Mammary epithelial cell (primary cell): ENCODE measurements at regions not wholly inside any gene's neighbourhood (a gene's known extent, or its start where the extent isn't known, plus 50 kb on each side); places are given as distances from the start of the nearest gene placed in this dataset.

Experiments used
- EZH2 ChIP-seq: IDR thresholded peaks from 2 replicates; pipeline ENCODE4 v1.6.1; 2012; ENCODE audit warnings: low read length, inconsistent platforms, borderline replicate concordance
- TF ChIP-seq, protein P1 (sequence below), 2 donors: IDR thresholded peaks in 1 of 2; conservative IDR thresholded peaks in 1 of 2; 2 replicates each; pipeline ENCODE4 v1.5.1; 2011 to 2012; ENCODE audit warnings: inconsistent platforms in 2 of 2, low read length in 2 of 2, mild to moderate bottlenecking in 2 of 2, control low read depth in 1 of 2, low read depth in 1 of 2; ENCODE audit not compliant: insufficient read depth in 1 of 2; ENCODE audit errors: extremely low read depth in 1 of 2

DNA sequence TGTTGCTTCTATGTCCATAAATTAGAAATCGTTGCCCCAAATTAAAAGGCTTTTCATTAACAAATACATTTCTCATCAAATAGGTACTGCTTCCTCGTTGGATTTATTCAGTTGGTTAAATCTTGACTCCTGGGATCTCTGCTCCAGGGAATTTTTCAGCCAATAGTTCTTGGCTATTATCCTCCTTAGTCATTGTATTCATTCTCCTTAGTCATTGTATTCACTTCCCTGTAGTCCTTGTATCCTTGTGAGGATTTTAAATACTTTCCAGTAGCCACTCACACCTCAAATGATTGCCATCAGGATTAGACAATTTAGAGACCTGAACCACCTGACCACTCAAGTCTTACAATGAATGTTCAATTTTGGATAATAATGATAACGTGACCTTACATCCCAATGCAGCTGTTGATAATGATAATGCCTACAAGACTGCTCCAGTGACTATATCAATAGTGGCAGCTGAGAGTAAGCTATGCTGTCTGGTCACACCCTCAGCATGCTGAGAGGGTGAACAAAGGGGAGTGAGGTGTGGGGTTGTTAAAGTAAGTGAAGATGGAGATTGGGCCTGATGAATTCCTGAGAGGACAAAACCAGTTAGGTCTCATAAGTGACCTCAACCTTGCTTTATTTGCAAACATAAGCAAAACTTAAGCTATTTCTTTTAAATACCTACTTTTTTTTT is 193.7 kb upstream of the RTL1 start:
- TF ChIP-seq, protein P1, sequence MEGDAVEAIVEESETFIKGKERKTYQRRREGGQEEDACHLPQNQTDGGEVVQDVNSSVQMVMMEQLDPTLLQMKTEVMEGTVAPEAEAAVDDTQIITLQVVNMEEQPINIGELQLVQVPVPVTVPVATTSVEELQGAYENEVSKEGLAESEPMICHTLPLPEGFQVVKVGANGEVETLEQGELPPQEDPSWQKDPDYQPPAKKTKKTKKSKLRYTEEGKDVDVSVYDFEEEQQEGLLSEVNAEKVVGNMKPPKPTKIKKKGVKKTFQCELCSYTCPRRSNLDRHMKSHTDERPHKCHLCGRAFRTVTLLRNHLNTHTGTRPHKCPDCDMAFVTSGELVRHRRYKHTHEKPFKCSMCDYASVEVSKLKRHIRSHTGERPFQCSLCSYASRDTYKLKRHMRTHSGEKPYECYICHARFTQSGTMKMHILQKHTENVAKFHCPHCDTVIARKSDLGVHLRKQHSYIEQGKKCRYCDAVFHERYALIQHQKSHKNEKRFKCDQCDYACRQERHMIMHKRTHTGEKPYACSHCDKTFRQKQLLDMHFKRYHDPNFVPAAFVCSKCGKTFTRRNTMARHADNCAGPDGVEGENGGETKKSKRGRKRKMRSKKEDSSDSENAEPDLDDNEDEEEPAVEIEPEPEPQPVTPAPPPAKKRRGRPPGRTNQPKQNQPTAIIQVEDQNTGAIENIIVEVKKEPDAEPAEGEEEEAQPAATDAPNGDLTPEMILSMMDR (conservative IDR thresholded peaks at IDR 0.05 in 1 of 2, IDR thresholded peaks at IDR 0.05 in 1 of 2; ENCODE audit: extremely low read depth in 1 of 2, insufficient read depth in 1 of 2, low read depth in 1 of 2, low read length in 2 of 2), result no peak
- TF ChIP-seq EZH2, result no peak
